H1 (cell line): ENCODE measurements at regions not wholly inside any gene's neighbourhood (a gene's known extent, or its start where the extent isn't known, plus 50 kb on each side); places are given as distances from the start of the nearest gene placed in this dataset.

Experiments
- ASH2L ChIP-seq: fragments of 200-600, 300-600 bp; sonication (generic); IDR thresholded peaks from one replicate; pipeline ENCODE4 v1.7.1; 2017; ENCODE audit warnings: low read length
- CBX8 ChIP-seq: fragments of 300-800, 300-1000 bp; sonication (generic); IDR thresholded peaks from 2 replicates; pipeline ENCODE4 v1.7.1; 2016; ENCODE audit warnings: low read depth, low read length, borderline replicate concordance
- CHD2 ChIP-seq: IDR thresholded peaks from 2 replicates; pipeline ENCODE4 v1.6.1; 2012; ENCODE audit warnings: low read length, improper control_type of control experiment
- EZH2 ChIP-seq: fragments of 200-600 bp; sonication (generic); IDR thresholded peaks from 2 replicates; pipeline ENCODE4 v1.7.1; 2012; ENCODE audit warnings: low read depth, mild to moderate bottlenecking, moderate library complexity, low read length, inconsistent platforms; ENCODE audit not compliant: severe bottlenecking
- FOSL1 ChIP-seq: IDR thresholded peaks from 2 replicates; pipeline ENCODE4 v1.6.1; 2011; ENCODE audit warnings: mild to moderate bottlenecking, low read depth, low read length, moderate library complexity; ENCODE audit not compliant: insufficient read depth
- NRF1 ChIP-seq: IDR thresholded peaks from 2 replicates; pipeline ENCODE4 v1.6.1; 2011; ENCODE audit warnings: mild to moderate bottlenecking, low read depth, low read length, improper control_type of control experiment
- SIN3A ChIP-seq, 2 experiments: IDR thresholded peaks in 1 of 2; conservative IDR thresholded peaks in 1 of 2; 2 replicates each; pipeline ENCODE4 v1.6.1; 2011 to 2012; ENCODE audit warnings: low read length in 2 of 2, improper control_type of control experiment in 1 of 2, low read depth in 1 of 2, mild to moderate bottlenecking in 1 of 2
- USF2 ChIP-seq: IDR thresholded peaks from 2 replicates; pipeline ENCODE4 v1.6.1; 2011; ENCODE audit warnings: low read length, improper control_type of control experiment

- TF ChIP-seq SIN3A (conservative IDR thresholded peaks at IDR 0.05 in 1 of 2, IDR thresholded peaks at IDR 0.05 in 1 of 2; ENCODE audit: low read depth in 1 of 2, low read length in 2 of 2) (no peak), CHD2 (no peak), ASH2L (no peak), USF2 (no peak), CBX8 (no peak), NRF1 (no peak), EZH2 (no peak), FOSL1 (no peak)
Observed at GRCh38 chr4:23390246-23390645, 499.6 kb downstream of the PPARGC1A start (continued).
